Esophagus squamous epithelium (tissue), 4 donors: ENCODE measurements at regions not wholly inside any gene's neighbourhood (a gene's known extent, or its start where the extent isn't known, plus 50 kb on each side); places are given as distances from the start of the nearest gene placed in this dataset.

Source experiments
- CTCF ChIP-seq, 6 experiments: fragments of 450-650 bp in 4 of 6; fragments of 200-600 bp in 2 of 6; sonication (generic) in 2 of 6; IDR thresholded peaks; one replicate each; pipeline ENCODE4 v1.5.1; 2016 to 2019; ENCODE audit warnings: antibody characterized with exemption in 6 of 6, mild to moderate bottlenecking in 4 of 6, moderate library complexity in 4 of 6
- POLR2A ChIP-seq, 4 donors: fragments of 450-650 bp; IDR thresholded peaks; one replicate each; pipeline ENCODE4 v1.6.1; 2017; ENCODE audit warnings: antibody characterized with exemption in 4 of 4, mild to moderate bottlenecking in 4 of 4, moderate library complexity in 3 of 4

GRCh38 chr12:75712223-75712622, 200.8 kb upstream of the KRR1 start:
- no peak for TF ChIP-seq CTCF (IDR thresholded peaks at IDR 0.05)
- TF ChIP-seq POLR2A (IDR thresholded peaks at IDR 0.05), result no peak
